ENCODE measurements at regions not wholly inside any gene's neighbourhood (a gene's known extent, or its start where the extent isn't known, plus 50 kb on each side); places are given as distances from the start of the nearest gene placed in this dataset.

DNA sequence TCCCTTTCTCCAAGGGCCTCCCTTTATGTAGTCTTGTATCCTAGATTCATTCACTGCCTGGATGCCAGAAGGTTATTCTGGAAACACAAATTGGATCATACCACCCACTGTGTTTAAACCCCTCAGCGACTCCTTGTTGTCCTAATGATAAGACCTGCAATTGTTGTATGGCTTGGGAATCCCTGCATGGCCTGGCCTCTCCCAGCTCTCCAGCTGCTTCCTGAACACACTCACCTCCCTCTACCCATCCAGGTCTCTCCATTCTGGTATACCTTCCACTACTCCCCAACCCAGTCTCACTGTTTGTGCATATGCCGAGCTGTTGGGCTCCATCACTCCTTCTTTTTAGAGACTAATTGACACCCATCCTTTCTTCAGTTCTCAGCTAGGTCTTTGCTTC, 124.3 kb upstream of the ALX4 start (continued):
- no peak for TF ChIP-seq AFF4 (CRISPR knock-in tag; IDR thresholded peaks at IDR 0.05; ENCODE audit: borderline replicate concordance)
- TF ChIP-seq ZMAT4 (CRISPR knock-in tag; IDR thresholded peaks at IDR 0.05), result no peak
- no peak for TF ChIP-seq IRF2 (CRISPR knock-in tag; IDR thresholded peaks at IDR 0.05; ENCODE audit: borderline replicate concordance, low read depth)
- TF ChIP-seq NFYB (CRISPR knock-in tag; conservative IDR thresholded peaks at IDR 0.05; ENCODE audit: low read depth), result no peak
- no peak for TF ChIP-seq KAT7 (CRISPR knock-in tag; IDR thresholded peaks at IDR 0.05; ENCODE audit: borderline replicate concordance)
- TF ChIP-seq TEAD1 (CRISPR knock-in tag; IDR thresholded peaks at IDR 0.05), result no peak
- TF ChIP-seq CBFB (CRISPR knock-in tag; IDR thresholded peaks at IDR 0.05; ENCODE audit: low read depth), result no peak
- TF ChIP-seq NFE2L1 (CRISPR knock-in tag; IDR thresholded peaks at IDR 0.05), result no peak
- TF ChIP-seq, protein P1, sequence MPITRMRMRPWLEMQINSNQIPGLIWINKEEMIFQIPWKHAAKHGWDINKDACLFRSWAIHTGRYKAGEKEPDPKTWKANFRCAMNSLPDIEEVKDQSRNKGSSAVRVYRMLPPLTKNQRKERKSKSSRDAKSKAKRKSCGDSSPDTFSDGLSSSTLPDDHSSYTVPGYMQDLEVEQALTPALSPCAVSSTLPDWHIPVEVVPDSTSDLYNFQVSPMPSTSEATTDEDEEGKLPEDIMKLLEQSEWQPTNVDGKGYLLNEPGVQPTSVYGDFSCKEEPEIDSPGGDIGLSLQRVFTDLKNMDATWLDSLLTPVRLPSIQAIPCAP (CRISPR knock-in tag; IDR thresholded peaks at IDR 0.05), result no peak
- TF ChIP-seq, protein P2, sequence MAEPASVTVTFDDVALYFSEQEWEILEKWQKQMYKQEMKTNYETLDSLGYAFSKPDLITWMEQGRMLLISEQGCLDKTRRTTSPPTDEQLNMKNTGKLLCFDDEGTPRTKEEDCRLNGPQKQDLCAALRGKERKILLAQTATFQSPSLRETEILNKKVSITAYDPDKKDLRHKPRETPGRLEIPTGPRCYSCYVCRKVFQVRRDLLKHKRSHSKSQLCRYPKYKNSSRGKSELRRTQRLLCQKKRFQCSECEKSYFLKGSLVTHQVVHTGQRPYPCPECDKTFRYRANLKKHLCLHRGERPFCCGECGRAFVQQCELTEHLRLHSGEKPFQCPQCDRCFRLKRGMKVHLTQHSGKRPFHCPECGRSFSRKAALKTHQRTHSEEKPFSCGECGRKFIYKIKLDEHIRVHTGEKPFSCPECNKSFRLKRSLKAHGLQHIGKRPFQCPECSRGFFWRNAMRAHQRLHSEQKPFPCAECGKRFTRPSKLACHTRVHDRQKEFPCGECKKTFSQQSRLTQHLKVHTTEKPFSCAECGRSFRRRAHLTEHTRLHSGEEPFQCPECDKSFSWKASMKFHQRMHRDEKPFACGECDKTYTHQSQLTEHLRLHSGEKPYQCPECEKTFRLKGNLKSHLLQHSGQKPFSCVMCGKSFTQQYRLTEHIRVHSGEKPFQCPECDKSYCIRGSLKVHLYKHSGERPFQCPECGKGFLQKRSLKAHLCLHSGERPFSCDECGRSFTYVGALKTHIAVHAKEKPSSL (CRISPR knock-in tag; conservative IDR thresholded peaks at IDR 0.05), result no peak

DNA sequence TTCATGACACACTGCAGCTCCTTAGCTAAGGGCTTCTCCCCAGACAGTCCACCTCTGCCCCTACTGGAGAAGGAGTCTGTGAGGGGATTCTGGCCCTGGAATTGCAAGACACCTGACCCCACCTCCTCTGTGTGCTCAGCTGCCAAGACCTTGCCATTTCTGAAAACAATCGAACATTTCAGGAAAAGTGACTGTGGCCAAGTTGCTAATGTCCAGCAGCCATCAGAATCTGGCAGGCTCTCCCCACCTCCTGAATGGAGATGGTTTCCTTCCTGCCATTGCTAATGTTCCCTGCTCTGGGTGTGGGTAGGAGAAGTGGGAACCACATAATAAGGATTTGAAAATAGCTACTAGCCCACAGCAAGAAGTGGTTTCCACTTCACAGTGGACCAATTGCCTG, 127.2 kb upstream of the ALX4 start:
- Mint-ChIP-seq H3K27me3 (ENCODE audit: low read depth) (peaks cover 26% of the 10 kb centered on the region), H3K9me3 (peaks cover 16% of the 10 kb centered on the region), H3K4me1 (no peaks in the 10 kb centered on the region), H3K36me3 (no peaks in the 10 kb centered on the region), H3K27ac (no peak overlapping the region), H3K4me3 (no peak overlapping the region)
- POLR2A ChIA-PET, result no interaction called here
- DNase-seq (ENCODE audit: low spot score) (no peak), ATAC-seq (no peak)
- CTCF ChIA-PET, result interaction anchor here (0.9 kb wide), 1 partner anchor 93 kb away, joined by 3 read pairs; no protein-coding TSS in a partner anchor
- TF ChIP-seq SMAD4 (CRISPR knock-in tag; IDR thresholded peaks at IDR 0.05) (no peak), PRDM15 (CRISPR knock-in tag; IDR thresholded peaks at IDR 0.05) (no peak), FOXP1 (CRISPR knock-in tag; IDR thresholded peaks at IDR 0.05; ENCODE audit: borderline replicate concordance) (no peak), ESRRA (CRISPR knock-in tag; IDR thresholded peaks at IDR 0.05; ENCODE audit: borderline replicate concordance) (no peak), NR2C2 (CRISPR knock-in tag; IDR thresholded peaks at IDR 0.05) (no peak), ZNF232 (CRISPR knock-in tag; IDR thresholded peaks at IDR 0.05) (no peak)
- TF ChIP-seq, protein P3, sequence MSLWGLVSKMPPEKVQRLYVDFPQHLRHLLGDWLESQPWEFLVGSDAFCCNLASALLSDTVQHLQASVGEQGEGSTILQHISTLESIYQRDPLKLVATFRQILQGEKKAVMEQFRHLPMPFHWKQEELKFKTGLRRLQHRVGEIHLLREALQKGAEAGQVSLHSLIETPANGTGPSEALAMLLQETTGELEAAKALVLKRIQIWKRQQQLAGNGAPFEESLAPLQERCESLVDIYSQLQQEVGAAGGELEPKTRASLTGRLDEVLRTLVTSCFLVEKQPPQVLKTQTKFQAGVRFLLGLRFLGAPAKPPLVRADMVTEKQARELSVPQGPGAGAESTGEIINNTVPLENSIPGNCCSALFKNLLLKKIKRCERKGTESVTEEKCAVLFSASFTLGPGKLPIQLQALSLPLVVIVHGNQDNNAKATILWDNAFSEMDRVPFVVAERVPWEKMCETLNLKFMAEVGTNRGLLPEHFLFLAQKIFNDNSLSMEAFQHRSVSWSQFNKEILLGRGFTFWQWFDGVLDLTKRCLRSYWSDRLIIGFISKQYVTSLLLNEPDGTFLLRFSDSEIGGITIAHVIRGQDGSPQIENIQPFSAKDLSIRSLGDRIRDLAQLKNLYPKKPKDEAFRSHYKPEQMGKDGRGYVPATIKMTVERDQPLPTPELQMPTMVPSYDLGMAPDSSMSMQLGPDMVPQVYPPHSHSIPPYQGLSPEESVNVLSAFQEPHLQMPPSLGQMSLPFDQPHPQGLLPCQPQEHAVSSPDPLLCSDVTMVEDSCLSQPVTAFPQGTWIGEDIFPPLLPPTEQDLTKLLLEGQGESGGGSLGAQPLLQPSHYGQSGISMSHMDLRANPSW (CRISPR knock-in tag; conservative IDR thresholded peaks at IDR 0.05; ENCODE audit: low read depth), result no peak
- TF ChIP-seq, protein P4, sequence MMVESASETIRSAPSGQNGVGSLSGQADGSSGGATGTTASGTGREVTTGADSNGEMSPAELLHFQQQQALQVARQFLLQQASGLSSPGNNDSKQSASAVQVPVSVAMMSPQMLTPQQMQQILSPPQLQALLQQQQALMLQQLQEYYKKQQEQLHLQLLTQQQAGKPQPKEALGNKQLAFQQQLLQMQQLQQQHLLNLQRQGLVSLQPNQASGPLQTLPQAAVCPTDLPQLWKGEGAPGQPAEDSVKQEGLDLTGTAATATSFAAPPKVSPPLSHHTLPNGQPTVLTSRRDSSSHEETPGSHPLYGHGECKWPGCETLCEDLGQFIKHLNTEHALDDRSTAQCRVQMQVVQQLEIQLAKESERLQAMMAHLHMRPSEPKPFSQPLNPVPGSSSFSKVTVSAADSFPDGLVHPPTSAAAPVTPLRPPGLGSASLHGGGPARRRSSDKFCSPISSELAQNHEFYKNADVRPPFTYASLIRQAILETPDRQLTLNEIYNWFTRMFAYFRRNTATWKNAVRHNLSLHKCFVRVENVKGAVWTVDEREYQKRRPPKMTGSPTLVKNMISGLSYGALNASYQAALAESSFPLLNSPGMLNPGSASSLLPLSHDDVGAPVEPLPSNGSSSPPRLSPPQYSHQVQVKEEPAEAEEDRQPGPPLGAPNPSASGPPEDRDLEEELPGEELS (CRISPR knock-in tag; IDR thresholded peaks at IDR 0.05), result no peak
- TF ChIP-seq, protein P2 (CRISPR knock-in tag; conservative IDR thresholded peaks at IDR 0.05), result no peak
